GM21619 (cell line): ENCODE measurements at regions not wholly inside any gene's neighbourhood (a gene's known extent, or its start where the extent isn't known, plus 50 kb on each side); places are given as distances from the start of the nearest gene placed in this dataset.

ENCODE experiments used
- ATAC-seq: cut with Tn5 transposase; IDR thresholded peaks from one replicate; pipeline ENCODE4 v1.9.1; 2021; ENCODE audit not compliant: unreplicated experiment

DNA sequence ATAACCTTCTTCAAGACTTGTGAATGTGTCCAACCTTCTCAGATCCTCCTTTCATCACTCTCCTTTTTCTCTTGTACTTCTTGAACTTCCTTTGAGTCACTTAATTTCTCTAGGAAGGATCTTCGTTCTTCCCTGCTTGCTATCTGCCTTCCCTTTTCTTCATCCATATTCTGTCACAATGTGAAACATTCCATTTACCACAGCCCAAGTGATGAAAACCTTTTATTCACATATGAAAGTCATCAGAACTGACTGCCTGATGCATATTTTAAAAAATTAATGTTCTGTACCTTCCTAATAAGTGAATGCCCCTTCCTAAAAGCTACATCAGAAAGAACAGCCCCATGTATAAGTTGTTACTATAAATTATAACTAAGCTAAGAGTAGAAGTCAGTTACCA lies 520.4 kb upstream of the LUZP2 start:
- ATAC-seq: no peak

DNA sequence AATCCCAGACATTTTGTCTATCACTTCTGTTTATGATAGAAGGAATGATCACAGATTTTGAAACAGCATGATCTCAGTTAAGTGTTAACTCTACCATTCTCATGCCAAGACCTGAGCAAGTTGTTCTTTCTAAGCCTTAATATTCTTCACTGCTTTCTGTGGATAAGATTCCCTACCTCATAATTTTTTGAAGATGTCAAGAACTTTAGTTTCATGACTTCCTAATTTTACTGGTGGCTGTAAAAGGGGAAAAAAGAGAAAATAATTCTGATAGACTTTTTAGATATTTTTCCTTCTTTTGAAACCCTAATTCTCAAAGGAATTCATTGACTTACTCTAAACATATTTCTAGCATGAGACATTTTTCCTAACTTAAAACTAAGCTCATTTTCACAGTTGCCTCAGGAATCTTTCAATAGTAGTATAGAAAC lies 520.0 kb upstream of the LUZP2 start:
- no peak for ATAC-seq

DNA sequence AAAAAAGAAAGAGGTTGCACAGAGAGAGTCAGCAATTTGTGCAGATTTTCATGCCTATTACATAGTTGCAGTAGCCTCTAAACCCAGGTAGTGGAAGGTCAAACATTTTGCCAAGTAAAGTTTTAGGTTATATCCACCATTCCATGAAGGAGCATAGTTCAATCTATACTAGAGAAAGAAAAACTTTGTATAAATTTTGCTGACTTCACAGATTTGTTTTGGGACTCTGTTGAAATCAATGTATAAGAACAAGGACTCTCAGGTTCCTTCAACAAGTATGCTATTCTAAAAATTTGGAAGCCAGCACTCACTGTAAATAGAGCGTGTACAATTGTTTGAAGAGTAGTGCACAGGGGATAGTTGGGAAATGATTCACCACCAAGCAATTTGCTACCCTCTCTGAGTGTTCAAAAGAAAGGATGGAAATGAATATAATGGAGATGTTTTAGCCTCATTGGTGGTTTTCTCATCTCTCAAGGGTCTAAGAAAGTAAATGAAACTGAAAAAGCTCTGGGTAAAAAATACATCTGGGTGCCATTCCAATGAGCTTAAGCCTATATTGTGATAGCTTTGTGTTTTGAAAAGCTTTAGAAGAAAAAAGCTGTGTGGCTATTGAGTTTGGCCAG lies 508.4 kb upstream of the LUZP2 start:
- no peak for ATAC-seq

DNA sequence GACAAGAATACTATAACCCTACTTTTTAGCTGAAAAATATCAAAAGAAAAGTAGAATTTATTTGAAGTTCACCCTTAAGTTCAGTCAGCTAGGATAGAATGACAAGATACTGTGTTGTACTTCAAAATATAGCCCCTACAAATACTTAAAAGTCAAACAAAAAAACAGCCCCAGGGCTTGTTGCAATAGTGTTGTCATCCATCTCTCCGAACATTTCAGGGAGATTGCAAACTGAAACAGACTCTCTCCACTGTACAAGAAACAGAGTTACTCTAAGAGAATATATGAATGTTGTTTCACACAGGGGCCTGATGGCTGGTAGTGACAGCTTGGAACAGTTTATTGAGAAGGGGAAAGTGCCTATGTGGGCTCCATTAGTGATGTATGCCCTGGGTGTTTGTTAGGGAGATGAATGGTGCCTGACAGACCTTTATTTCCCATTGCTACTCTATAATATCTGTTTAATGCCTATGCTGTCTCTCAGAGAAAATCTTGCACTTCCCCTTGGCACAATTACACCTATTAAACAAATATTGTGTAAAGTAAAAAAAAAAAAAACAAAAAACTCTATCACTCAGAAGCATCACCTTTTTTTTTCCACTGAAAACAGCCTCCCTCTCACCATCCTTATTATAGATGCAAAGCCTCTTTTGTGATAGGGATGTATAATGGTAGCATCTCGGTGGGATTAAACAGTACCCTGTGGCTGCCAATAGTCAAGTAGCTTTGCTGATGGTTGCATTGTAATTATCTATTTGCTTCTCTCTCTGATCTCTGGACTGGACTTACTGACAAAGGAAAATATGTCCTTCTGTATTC lies 506.3 kb upstream of the LUZP2 start:
- ATAC-seq: no peak

DNA sequence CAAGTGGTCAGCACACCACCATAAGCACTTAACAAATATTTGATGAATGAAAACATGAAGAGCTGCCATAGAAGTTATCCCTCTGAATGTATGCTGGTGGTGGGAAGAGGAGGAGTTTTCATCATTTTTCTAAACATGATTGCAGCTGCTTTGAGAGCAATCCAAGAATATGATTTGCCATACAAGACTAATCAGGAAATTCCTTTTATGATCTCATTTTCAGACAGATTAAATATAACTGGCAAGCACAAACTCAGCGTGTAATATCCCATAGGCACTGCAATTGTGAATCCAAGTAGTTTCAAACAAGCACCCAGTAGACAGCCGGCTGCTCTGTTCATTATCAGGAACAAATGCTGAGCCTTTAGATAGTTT lies 505.7 kb upstream of the LUZP2 start:
- no peak for ATAC-seq

DNA sequence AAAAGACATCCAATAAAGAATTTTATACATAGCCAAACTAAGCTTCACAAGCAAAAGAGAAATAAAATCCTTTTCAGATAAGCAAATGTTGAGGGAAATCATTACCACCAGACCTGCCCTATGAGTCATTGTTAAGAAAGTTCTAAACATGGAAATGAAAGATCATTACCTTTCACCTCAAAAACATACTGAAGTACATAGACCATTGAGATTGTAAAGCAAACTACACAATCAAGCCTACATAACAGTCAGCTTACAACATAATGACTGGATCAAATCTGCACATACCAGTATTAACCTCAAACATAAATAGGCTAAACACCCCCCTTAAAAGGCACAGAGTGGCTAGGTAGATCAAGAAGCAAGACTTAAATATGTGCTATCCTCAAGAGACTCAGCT lies 501.0 kb upstream of the LUZP2 start:
- no peak for ATAC-seq

DNA sequence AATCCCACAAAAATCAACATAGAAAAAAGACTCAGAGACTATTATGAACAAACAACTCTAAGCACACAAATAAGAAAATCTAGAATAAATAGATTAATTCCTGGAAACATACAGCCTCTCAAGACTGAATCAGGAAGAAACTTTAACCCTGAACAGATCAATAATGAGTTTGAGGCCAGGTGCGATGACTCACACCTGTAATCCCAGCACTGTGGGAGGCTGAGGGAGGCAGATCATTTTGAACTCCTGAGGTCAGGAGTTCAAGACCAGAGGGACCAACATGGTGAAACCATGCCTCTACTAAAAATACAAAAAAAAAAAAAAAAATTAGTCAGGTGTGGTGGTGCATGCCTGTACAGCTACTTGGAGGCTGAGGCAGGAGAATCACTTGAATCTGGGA lies 499.5 kb upstream of the LUZP2 start:
- no peak for ATAC-seq

DNA sequence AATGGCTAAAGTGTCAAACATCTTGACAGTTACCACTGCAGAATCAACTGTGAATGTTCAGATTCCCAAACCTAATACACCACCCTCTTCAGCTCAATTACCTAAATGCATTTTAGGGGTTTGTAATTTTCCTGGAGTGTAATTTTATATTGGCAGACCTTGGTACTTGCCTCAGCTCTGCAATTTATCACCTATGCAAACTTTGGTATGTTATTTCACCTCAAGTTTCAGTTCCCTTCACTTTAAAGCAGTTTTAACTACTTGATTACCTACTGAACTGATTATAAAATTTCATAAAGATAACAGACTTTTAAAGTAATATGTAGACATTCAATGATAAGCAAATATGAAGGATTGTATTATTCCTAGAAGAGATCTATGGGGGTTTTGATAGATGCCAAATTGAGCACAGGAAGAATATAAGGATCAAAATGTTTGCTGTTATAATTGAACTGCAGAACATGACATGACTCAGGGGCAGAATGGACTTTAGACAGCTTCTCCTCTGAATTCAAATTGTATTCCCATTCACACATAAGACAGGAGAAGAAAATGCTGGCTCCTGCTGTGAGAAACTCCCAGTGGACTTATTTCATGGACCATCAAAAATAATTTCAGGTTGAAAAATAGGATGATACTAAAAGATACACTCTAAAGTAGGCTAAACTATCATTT lies 491.5 kb upstream of the LUZP2 start:
- no peak for ATAC-seq

DNA sequence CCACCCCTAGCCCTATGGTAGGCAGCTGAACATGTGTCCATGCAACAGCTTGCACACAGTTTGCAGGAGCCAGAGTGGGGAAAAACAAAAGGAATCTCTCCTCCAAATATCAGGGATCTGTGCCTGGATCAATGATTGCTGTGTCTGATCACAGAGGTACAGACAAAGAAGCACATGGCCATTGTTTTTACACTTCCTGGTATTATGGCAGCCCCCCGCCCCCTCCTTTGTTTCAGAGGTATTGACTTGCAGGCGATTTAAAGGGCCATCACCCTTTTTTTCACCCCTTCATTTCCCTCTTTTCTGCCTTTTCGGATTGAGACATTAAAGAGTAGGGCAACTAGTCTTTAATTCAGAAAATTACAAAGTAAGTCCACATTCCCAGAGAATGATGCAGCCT lies 453.0 kb upstream of the LUZP2 start:
- ATAC-seq: no peak

DNA sequence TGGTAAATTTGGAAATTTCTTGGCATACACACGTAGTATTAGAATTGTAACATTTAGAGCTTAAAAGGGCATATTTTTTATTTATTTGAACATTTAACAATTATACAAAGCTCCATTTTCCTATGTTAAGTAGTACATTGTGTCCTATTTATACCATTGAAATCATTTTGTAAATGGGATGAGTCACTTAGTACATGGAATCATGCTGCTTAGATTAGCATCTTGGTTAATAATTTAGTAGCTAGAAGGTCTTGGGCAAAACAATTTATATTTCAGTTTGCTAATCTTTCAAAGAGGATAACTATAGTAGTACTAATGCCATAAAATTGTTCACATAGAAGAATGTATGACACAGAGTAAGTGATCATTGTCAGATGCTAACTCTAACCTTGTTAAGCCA lies 450.1 kb upstream of the LUZP2 start:
- no peak for ATAC-seq

DNA sequence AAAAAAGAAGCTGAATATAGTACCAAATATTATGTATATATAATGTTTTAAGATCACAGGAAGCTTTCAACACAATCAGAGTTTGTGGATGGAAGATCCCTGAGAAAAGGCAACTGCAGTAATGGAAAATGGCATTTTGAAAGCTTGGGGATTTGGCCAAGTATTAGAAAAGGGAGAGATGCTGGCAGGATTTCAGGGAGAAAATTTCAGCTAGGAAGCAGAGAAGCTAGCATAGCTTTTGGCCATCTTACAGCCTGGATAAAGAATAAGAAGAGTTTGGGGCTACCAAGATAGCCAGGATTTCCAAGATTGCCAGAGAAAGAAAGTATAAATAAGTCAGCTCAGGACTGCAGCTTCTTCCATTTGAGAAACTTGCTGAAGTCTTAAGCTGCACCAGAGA lies 440.8 kb upstream of the LUZP2 start:
- no peak for ATAC-seq

DNA sequence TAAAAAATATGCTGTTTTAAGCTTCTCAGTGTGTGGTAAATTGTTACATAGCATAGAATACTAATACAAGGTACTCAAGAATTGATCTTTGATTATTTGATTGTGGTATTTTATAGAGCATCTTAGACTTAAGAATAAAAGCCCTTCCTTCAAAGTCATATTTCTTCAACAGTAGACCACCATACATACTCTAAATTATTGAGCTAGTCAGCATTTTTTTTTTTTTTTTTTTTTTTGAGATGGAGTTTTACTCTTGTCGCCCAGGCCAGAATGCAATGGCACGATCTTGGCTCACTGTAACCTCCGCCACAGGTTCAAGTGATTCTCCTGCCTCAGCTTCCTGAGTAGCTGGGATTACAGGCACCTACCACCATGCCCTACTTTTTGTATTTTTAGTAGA lies 436.7 kb upstream of the LUZP2 start:
- no peak for ATAC-seq

DNA sequence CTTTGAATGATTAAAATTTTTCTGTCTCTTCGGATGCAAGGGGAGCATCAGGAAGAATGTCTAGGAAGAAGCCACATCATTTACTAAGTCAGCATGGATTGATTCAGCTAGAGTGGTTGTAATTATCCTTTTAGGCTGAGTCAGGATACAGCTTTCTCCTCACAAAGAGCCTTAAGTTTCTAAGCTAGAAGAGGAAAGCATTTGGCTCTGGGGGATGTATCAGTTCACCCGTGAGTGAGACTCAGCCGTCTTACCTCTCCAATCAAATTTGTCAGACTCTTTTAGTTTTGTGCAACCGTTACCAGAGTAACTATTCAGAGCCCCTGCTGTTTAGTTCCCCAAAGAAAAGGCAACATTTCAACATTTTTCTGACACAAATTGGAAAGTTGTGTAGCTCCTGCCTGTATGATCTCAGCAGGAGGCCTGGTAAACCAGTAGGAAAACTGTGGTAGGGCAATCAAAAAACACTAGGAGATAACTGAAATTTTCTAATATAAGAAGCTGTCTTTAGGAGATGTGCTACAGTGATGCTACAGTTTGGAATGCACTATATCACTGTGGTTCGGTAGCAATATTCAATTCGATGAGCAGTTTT lies 432.4 kb upstream of the LUZP2 start:
- ATAC-seq: no peak

DNA sequence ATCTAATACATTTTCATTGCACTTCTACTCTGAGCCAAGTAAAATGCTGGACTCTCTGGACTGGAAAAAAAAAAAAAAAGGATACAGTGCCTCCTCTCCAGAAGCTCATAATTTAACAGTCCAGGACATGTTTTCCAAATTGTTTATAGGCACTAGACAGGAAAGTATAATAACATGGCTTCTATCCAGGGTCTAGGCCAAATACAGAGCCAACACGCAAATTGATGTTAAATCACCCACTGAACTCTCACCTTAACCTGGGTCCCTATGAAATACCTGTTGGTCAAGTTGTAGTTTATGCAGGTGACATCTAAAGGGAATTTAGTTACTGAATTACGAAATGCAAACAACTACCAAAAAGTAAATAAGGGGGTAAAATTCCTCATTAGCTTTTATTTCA lies 428.7 kb upstream of the LUZP2 start:
- no peak for ATAC-seq

DNA sequence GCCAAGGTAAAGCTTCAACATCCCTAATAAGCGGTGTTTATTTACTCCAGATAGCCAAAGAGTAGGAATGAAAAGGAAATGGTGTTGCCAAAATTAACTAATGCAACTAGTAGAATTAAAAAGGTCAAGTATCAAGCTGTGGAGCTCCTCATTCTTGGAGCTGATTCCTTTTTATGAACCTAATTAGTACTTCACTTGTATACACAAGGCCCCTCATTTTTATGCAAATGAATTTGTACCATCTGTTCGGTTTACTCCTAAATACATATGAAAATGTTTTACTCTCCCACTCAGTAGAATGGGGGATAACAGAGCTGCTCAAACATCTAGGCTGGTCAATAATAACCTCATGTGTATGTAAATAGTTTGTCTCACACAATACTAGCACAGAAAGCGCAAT lies 426.4 kb upstream of the LUZP2 start:
- no peak for ATAC-seq

DNA sequence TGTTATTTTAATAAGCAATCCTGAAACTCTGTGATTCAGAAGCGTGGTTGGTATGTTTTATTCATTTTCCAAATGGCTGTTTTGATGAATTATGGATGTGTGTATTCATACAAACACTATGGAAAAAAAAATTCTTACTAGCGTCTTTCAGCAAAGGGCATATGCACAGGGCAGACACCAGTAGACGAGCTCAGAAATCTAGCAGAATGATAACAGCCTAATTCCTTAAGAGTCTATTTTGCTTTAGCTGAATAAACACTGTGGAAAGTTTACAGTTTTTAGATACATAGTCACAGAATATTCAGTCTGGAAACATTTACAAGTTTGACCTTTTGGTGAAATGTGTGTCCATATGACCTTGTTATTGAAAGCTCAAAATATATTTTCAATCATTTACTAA lies 418.8 kb upstream of the LUZP2 start:
- no peak for ATAC-seq

DNA sequence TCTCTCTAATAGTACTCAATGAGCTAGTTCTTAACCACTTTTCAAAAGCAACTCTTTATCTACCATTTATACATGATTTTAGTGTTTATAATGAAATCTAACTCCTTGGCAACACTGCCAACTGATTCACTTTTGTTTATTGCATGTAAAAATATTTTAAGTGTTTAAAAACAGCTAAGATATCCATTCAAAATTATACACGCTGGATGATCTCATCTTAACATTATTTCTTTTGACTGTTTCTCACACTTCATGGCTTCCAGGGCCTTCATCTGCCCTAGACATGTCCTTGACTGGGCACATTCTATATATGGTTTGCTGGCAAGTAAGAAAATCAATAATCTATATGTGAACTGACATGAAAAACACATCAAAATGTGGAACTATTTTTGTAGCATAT lies 414.6 kb upstream of the LUZP2 start:
- no peak for ATAC-seq

DNA sequence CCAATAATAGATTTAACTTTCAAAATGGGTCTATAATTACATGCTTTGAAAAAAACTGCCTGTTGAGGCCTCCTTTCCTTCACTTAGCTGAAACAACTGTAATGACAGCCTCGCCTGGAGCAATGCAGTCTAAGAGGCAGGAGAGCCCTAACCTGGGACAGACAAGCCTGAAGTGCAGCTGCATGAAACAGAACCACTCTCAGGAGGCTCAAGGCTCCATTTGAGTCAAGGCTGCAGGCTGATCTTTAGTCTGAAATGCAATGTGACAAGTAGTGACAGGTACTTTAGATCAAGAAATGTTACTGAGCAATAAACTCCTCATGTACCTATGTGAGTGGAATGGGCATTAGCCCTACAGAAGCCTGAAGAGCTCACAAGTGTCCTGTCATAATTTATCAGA lies 414.0 kb upstream of the LUZP2 start:
- no peak for ATAC-seq

DNA sequence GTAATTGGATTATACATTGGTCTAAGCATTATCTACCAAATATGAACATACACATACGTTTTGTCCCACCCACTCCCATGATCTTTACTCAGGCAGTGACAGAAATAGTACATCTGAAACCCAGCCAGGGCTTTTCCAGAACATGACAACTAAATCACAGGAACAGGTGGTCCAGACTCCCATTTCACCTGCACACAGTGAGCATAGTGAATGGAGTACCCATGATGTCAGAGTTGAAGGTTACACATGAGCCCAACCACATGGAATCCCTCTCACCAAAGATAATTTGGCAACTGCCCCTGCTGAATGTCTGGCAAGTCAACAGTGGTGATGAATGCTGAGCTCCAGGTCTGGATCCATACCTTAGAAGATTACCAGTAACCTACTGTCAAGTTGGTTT lies 411.9 kb upstream of the LUZP2 start:
- no peak for ATAC-seq

DNA sequence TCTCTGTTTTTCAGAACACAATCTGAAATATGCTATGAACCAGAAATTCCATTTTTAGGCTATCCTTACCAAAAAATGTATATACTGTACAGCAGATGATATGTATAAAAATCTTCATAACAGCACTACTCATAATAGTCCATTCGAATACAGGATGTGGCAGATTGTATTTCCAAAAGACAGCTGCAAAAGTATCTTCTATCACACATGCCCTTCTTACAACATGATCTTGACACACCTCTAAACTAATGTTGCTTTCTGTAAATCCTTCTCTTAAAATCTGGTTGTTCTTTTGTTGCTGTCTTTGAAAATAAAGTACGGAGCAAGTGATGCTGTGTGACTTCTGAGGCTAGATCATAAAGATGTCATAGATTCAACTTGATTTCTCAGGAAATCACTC lies 409.9 kb upstream of the LUZP2 start:
- no peak for ATAC-seq

DNA sequence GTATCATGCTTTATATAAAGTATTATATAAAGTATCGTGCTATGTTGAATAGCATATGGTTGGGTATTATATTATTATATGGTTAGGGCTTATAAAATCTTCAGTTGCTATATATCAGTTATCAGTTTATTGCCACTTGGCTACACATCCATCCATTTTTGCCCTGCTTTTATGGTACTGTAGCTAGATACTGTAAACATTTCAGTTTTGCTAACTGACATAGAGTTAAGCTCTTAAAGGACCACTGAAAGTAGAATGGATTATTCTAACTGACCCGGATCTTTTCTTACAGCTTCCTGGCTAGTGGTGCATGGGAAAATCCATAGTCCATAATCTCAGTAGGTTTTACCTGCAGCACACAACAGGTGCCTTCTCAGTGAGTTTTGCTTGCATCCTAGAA lies 405.3 kb upstream of the LUZP2 start:
- ATAC-seq: no peak

DNA sequence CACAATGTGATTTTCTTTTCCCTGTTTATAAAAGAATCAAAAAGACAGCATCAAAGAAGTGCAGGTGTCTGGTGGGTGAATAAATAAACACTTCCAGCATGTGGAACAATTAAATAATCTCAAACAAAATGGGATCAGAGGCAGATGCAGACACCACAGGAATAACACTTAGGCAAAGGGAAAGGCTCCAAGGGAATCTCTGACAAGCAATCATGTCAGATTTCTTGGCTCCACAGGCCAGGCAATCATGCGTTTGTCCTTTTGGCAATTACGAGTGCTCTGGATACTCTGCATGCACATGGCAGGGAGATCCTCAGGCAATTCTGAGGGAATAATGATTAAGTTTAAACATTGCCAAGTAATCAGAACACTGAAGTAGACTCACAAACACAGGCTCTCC lies 403.5 kb upstream of the LUZP2 start:
- ATAC-seq: no peak
